NCI-H1694 treated with DMSO at 0.1 percent for 48 hours (cell line): ENCODE measurements at regions not wholly inside any gene's neighbourhood (a gene's known extent, or its start where the extent isn't known, plus 50 kb on each side); places are given as distances from the start of the nearest gene placed in this dataset.

Source experiments
- DNase-seq: peaks from one replicate; lab custom pipeline; 2025; lab: John Stamatoyannopoulos, UW

GRCh38 chr18:77590943-77591515 is 341.4 kb downstream of the GALR1 start:
- no peak for DNase-seq

- no peak for DNase-seq
Measured at GRCh38 chr18:77597726-77598125, 348.1 kb downstream of the GALR1 start.

DNA sequence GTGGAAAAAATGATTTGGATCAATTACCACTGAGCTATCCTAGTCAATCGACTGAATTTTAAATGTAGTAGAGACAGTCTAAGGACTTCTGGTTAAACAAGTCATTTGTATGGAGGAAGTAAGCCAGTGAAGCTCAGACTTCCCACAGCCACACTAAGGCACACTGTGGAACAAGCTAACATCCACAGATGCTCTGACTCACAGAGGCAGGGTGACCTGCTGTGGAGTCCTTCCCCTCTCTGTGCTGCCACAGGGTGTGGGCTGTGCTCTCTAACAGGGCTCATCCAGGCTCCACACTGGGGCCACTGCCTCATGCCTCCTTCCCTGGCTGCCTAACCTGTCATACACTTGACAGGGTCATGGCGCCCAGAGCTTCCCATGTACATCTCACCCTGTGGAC is 351.0 kb downstream of the GALR1 start:
- DNase-seq, result no peak

DNA sequence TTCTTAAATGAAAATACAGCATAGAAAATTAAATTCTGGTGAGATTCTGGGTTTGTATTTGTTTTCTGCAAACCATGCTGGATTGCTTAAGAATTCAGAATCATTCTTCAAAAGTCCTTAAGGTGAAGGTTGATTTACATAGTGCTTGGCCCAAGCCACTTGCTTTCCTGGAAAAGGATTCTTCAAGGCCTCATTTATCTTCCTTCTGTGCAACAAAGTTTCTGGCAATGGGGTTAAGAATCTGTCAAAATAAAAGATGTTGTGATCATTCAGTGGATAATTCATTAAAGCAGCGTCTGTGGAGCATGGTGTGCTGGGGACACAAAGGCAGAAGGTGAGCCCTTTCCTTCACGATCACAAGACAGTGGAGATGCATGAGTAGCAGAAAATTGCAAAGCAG is 351.9 kb downstream of the GALR1 start:
- DNase-seq, result no peak

- DNase-seq, result no peak
Measured at GRCh38 chr18:77607087-77607486, 357.4 kb downstream of the GALR1 start.

- no peak for DNase-seq
Measured at GRCh38 chr18:77608807-77609206, 359.2 kb downstream of the GALR1 start.

DNA sequence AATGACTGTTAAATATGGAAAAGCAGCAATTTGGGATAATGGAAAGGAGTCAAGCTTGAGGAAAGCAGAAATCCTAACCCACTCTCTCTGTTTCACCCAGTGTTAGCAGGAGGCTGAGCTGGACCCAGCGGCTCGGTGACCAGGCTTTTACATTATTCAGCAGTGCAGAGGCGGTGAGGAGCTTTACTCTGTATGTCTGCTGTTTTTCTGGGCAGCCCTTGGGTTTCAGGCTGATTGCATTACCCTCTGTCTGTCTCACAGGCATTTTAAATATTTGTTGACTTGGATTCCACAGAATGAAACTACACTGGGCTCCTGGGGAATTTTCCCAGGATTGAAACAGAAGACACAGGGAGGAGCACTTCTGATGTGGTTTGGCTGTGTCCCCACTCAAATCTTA is 368.0 kb downstream of the GALR1 start:
- no peak for DNase-seq

GRCh38 chr18:77619525-77619924 is 369.9 kb downstream of the GALR1 start:
- DNase-seq, result no peak

DNA sequence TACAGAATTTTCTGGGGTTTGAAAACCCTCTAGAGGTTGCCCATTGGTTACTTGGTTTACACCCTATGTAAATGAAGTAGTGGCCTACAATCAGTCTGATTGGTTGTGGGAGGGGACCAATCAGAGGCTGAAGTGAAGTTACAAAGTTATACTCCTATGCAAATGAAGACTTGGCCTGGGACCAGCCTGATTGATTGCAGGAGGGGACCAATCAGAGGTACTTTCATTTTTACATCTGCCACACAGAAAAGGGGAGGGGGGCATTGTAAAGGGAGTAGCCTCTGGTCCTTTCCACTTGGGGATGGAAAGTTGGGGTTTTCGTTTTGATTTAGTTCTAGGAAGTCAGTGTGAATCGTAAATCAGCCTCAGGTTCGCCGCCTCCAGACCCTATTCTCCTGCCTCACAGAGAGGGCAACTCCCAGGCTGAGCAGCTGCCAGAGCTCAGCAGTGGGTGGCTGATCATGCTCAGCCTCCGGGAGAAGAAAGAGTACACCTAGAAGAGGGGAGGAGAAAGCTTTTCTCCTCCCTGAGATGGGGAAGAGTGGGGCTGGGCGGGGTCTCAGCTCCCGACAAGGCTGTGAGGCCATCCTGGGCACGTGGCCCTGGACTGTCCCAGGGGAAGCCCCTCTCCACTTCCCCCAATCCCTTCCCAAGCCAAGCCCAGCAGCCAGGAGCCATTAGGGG is 372.5 kb downstream of the GALR1 start:
- no peak for DNase-seq

- DNase-seq, result no peak
Measured at GRCh38 chr18:77632758-77633157, 383.1 kb downstream of the GALR1 start.

GRCh38 chr18:77634494-77634893 is 384.8 kb downstream of the GALR1 start:
- no peak for DNase-seq

DNA sequence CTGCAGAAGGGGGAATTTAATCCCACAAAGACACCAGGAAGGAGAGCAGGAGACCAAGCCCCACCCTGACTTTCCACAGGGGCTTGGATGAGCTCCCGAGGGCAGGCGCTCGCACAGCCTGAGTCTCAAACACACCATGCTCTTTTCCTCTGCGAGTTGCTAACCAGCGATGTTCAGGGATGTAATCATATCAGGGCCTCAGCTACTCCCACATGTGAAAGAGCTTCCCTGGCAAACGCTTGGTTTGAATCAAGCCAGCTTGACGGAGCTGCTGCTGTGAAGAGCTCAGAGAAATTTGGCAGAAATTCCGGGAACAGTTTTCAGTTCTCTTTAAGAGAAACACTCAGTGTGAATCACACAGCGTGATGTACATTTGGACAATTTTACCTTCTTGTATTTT is 385.8 kb downstream of the GALR1 start:
- no peak for DNase-seq

GRCh38 chr18:77635858-77636257 is 386.2 kb downstream of the GALR1 start:
- DNase-seq, result no peak

GRCh38 chr18:77645170-77645872 is 395.7 kb downstream of the GALR1 start:
- DNase-seq, result no peak

DNA sequence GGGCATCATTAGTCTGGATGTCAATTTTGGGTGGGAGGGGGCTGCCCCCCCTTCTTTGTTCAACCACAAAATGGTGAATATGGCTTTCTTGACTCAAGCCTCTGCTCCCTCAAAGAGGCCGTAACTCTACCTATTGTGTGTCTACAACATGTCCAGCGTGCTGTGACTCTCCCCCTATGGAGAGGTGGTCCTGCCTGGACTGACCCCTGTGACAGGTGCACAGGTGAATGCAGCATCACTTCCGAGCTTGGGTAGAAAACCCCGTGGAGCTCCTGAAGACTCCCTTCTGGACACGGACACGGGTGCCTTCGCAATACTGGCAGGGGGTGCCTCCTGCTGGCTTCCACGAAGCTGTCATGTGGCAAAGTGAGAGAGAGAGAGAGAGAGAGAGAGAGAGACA is 397.8 kb downstream of the GALR1 start:
- DNase-seq, result no peak

- DNase-seq, result no peak
Measured at GRCh38 chr18:77648411-77648810, 398.8 kb downstream of the GALR1 start.

- DNase-seq, result peak; percentile 32
Measured at GRCh38 chr18:77650799-77651385, 401.2 kb downstream of the GALR1 start.

DNA sequence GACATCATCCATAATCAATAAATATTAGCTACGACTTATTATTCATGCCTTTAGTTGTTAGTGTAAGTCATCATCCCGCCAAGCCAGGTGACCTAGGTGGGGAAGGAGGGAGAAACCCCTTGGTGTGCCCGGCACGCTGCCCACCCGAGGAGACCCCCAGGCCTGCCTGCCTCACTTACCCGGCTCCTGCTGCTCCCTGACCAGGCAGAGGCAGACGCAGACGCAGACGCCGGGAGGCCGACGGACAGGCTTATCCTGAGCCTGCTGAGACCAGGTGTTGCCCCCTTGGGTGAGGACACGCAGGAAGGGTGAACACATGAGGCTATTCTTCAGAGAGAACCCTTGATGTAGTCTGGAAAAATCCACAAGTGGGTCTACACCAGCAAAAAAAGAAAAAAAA is 401.8 kb downstream of the GALR1 start:
- no peak for DNase-seq

GRCh38 chr18:77653792-77654191 is 404.1 kb downstream of the GALR1 start:
- DNase-seq, result no peak

DNA sequence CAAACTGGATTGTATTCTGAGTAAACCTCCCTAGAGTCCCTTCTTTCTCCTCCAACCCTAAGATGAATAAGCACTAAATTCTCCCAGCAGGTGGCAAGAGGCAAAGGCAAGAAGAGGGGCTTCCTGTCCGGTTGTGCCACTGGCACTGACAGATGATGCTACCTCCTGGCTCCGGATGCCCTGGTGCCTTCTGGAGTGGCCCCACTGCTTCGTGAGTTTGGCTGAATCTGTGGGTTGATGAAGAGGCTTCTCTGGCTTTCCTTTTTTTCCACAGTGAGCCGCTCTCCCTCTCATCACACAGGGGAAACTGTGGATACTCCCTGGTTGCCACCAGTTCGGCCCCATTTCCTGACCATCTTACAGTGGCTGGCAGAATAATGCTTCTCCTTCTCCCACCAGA is 404.7 kb downstream of the GALR1 start:
- no peak for DNase-seq

DNA sequence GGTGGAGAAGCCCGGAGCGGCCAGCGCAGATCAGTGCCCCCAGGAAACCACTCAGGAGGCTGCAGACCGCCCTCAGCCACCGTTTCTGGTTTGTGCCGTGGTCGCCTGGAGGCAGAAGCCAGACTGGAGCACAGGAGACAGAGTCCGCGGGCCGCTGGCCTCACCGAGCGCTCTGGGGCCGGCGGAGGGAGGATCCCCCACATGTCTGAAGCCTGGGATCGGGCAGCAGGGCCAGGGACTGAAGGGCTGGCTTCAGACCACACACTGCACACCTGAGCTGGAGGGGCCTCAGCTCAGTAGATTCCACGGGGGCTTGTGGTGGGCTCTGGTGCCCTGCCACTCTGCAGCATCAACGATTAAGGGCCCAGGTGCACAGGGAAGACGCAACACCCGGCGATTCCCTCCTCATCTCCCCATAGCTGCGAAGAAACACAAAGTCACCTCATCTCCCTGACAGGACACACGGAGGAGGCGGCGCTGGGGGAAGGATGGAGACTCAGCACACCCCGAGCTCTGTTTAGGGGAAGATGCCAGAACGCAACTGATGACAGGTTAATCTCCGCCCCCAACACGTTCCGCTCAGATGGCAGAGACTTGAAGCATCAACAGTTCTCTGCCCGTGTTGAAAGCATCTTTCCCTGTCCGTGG is 408.1 kb downstream of the GALR1 start:
- no peak for DNase-seq

DNA sequence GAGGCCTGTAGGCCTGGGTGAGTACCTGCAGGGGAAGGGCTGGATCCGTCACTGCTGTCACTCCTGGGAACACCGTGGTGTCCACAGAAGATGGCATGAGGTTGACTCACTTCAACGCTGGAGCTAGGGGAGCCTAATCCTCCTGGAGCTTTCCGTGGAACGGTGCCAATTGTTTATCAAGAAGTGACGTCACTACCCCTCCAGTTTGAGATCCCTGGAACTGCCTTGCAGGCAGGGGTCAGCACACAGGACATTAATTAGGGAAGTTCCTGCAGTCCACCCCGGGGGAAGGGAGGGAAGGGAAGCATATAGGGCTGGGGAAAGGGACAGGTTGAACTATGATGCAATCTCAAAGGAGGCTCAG is 408.6 kb downstream of the GALR1 start:
- DNase-seq, result no peak
